Activated CD8-positive, alpha-beta T cell treated with anti-CD3 and anti-CD28 coated beads for 36 hours (primary cell): ENCODE measurements at regions not wholly inside any gene's neighbourhood (a gene's known extent, or its start where the extent isn't known, plus 50 kb on each side); places are given as distances from the start of the nearest gene placed in this dataset.

Experiments used
- ATAC-seq: fragments of 200-7000 bp; cut with Tn5 transposase; one replicate; pipeline ENCODE4 v1.10.0; 2021; ENCODE audit warnings: mild to moderate bottlenecking, moderate library complexity
- CTCF ChIA-PET: fragments of 350-600 bp; sonication (Branson Sonifier 250); formaldehyde crosslinking; loops from one replicate; lab custom pipeline; 2021; ENCODE audit warnings: antibody characterized with exemption; lab: Charles Lee
- POLR2A ChIA-PET: fragments of 350-600 bp; sonication (Branson Sonifier 250); formaldehyde crosslinking; loops from one replicate; lab custom pipeline; 2021; ENCODE audit warnings: antibody characterized with exemption; lab: Charles Lee
- DNase-seq: peaks from one replicate; pipeline ENCODE4 v3.0.0-alpha.2; 2020
- H3K27ac Mint-ChIP-seq: one replicate; pipeline ENCODE4 v1.8.0; 2021; ENCODE audit warnings: mild to moderate bottlenecking, mixed read lengths
- H3K27me3 Mint-ChIP-seq: one replicate; pipeline ENCODE4 v1.8.0; 2021; ENCODE audit warnings: mixed read lengths
- H3K36me3 Mint-ChIP-seq: one replicate; pipeline ENCODE4 v1.8.0; 2021; ENCODE audit warnings: low read depth, mixed read lengths
- H3K4me1 Mint-ChIP-seq: one replicate; pipeline ENCODE4 v1.8.0; 2021; ENCODE audit warnings: low read depth, mixed read lengths
- H3K4me3 Mint-ChIP-seq: one replicate; pipeline ENCODE4 v1.8.0; 2021; ENCODE audit warnings: mild to moderate bottlenecking, moderate library complexity, mixed read lengths
- H3K9me3 Mint-ChIP-seq: one replicate; pipeline ENCODE4 v1.8.0; 2021; ENCODE audit warnings: mixed read lengths
- CTCF ChIP-seq: fragments of 200-600 bp; IDR thresholded peaks from one replicate; pipeline ENCODE4 v1.8.0; 2022; ENCODE audit warnings: antibody characterized with exemption, mild to moderate bottlenecking
- intact Hi-C: fragments of 100-400 bp; cut with micrococcal nuclease; formaldehyde crosslinking; loops from one replicate; pipeline ENCODE4 v1.10.0; 2022

DNA sequence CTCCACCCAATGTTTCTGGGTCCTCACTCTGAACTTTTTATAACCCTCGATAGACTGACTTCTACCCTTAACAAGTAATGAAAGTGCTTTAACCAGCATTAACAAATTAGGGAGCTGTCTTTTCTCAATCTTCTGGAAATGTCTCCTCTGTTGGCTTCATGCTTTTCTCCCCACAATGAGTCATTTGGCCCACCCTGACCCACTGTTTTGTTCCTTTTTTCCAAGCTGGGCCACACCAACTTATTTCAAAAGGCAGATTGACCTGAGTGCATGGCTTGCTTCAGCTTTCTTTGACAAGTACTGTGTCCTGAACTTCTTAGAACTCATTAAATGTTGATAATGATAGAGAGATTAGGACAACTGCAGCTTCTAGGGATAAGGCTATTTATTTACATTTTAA, 199.6 kb upstream of the SEMA6D start:
- no peak for DNase-seq
- Mint-ChIP-seq H3K4me1 (no peaks in the 10 kb centered on the region), H3K27ac (no peak overlapping the region), H3K27me3 (no peaks in the 10 kb centered on the region), H3K9me3 (peaks cover 1% of the 10 kb centered on the region), H3K4me3 (no peak overlapping the region), H3K36me3 (no peaks in the 10 kb centered on the region)
- intact Hi-C loops = no loop called here
- POLR2A ChIA-PET = no interaction called here
- TF ChIP-seq CTCF = no peak
- CTCF ChIA-PET = interaction anchor here (0.7 kb wide), 1 partner anchor 322 kb away, joined by 3 read pairs; no protein-coding TSS in a partner anchor
- no peak for ATAC-seq

DNA sequence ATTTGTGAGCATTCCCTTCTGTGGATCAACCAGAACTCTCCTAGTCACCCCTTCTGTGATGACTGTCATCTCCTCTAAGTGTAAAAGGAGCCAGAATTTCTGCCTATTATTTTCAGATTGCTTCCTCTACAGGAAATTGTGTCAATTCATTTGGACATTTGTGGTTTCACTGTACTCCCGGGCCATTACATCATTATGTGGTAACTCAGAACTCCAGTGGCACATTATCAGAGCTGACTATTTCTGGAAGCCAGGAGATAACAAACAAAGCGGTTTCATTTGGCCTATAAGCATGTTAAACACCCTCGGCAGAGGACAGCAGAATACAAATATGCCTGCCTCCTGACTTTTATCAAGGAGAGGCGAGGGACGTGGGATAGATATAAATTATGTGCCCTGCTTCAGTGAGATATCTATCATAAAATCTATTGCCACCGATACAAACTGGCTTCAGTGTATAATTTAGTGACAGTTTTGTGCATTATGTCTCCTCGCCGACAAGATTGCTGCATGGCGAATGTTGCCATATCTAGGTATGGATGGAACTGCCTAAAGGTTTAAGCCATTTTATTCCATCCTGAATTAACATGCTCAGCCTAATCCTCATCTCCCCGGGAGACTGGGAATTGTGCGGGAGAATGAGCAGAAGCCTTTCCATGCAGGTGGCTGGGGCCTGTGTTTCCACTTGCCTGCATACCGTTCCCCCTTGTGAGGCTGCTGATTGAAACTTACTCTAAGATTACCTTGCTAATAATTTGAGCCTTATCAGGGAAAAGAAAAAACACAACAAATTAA, 193.4 kb upstream of the SEMA6D start:
- Mint-ChIP-seq H3K4me1 (no peaks in the 10 kb centered on the region), H3K36me3 (no peaks in the 10 kb centered on the region), H3K27me3 (no peaks in the 10 kb centered on the region), H3K27ac (no peak overlapping the region), H3K9me3 (peaks cover 1% of the 10 kb centered on the region), H3K4me3 (no peak overlapping the region)
- ChIA-PET POLR2A (no interaction called here), CTCF (no interaction called here)
- ATAC-seq = no peak
- intact Hi-C loops = no loop called here
- DNase-seq = no peak
- no peak for TF ChIP-seq CTCF

GRCh38 chr15:47529241-47529640, 188.1 kb upstream of the SEMA6D start:
- Mint-ChIP-seq H3K27me3 (no peaks in the 10 kb centered on the region), H3K4me1 (no peaks in the 10 kb centered on the region), H3K36me3 (no peaks in the 10 kb centered on the region), H3K27ac (no peak overlapping the region), H3K4me3 (no peak overlapping the region), H3K9me3 (no peaks in the 10 kb centered on the region)
- no peak for ATAC-seq
- no peak for TF ChIP-seq CTCF
- intact Hi-C loops = no loop called here
- DNase-seq = no peak
- ChIA-PET POLR2A (no interaction called here), CTCF (no interaction called here)

- no peak for ATAC-seq
- CTCF ChIA-PET = no interaction called here
- TF ChIP-seq CTCF = no peak
- Mint-ChIP-seq H3K27me3 (no peaks in the 10 kb centered on the region), H3K9me3 (peaks cover 2% of the 10 kb centered on the region), H3K36me3 (no peaks in the 10 kb centered on the region), H3K4me1 (no peaks in the 10 kb centered on the region), H3K27ac (no peak overlapping the region), H3K4me3 (no peak overlapping the region)
- POLR2A ChIA-PET = no interaction called here
- intact Hi-C loops = no loop called here
- no peak for DNase-seq
Observed at GRCh38 chr15:47534673-47535072, 182.6 kb upstream of the SEMA6D start.

GRCh38 chr15:47541562-47541961, 175.7 kb upstream of the SEMA6D start:
- Mint-ChIP-seq H3K27ac (no peak overlapping the region), H3K9me3 (peaks cover 2% of the 10 kb centered on the region), H3K4me3 (no peak overlapping the region), H3K27me3 (no peaks in the 10 kb centered on the region), H3K36me3 (no peaks in the 10 kb centered on the region), H3K4me1 (no peaks in the 10 kb centered on the region)
- no peak for TF ChIP-seq CTCF
- intact Hi-C loops = no loop called here
- CTCF ChIA-PET = no interaction called here
- ATAC-seq (no peak), DNase-seq (no peak)
- POLR2A ChIA-PET = no interaction called here
